Adrenal gland (tissue), 9 donors: ENCODE measurements at regions not wholly inside any gene's neighbourhood (a gene's known extent, or its start where the extent isn't known, plus 50 kb on each side); places are given as distances from the start of the nearest gene placed in this dataset.

Experiments used
- DNase-seq, 7 donors: peaks; one replicate each; pipeline ENCODE4 v3.0.0-alpha.2; 2019 to 2020
- H3K27ac ChIP-seq, 5 donors: fragments of 200-600 bp; sonication (generic) in 4 of 5; 1 replicate in 3 of 5; 2 replicates in 2 of 5; pipeline versions ENCODE4 v1.5.1 to v1.8.0; 2016 to 2020; ENCODE audit warnings: mild to moderate bottlenecking in 1 of 5
- H3K27me3 ChIP-seq: fragments of 200-600 bp; 2 replicates; pipeline ENCODE4 v1.8.0; 2021
- H3K36me3 ChIP-seq, 2 donors: fragments of 200-600 bp; replicated peaks in 1 of 2; 1 replicate in 1 of 2; 2 replicates in 1 of 2; pipeline versions ENCODE4 v1.5.1 to v1.8.0; 2018 to 2022
- H3K4me1 ChIP-seq, 2 donors: fragments of 200-600 bp; replicated peaks in 1 of 2; 1 replicate in 1 of 2; 2 replicates in 1 of 2; pipeline versions ENCODE4 v1.5.1 to v1.8.0; 2018 to 2021
- H3K4me3 ChIP-seq, 4 donors: fragments of 200-600 bp; sonication (generic) in 3 of 4; one replicate each; pipeline ENCODE4 v1.5.1; 2016 to 2018
- H3K9me3 ChIP-seq, 3 donors: fragments of 200-600 bp; sonication (generic) in 1 of 3; replicated peaks in 1 of 3; 1 replicate in 2 of 3; 2 replicates in 1 of 3; pipeline versions ENCODE4 v1.5.1 to v1.8.0; 2016 to 2021
- POLR2A ChIP-seq, 2 donors: fragments of 450-650 bp; IDR thresholded peaks; one replicate each; pipeline ENCODE4 v1.6.1; 2017; ENCODE audit warnings: antibody characterized with exemption in 2 of 2, mild to moderate bottlenecking in 2 of 2, moderate library complexity in 1 of 2
- WGBS, 4 donors: extraction: QIAGEN DNeasy Blood & Tissue Kit in 2 of 4; methylation state at CpG; one replicate each; pipeline versions ENCODE4 v1.1.5 to v1.1.7; 2013 to 2017; 5-methylcytosine and 5-hydroxymethylcytosine counted together
- intact Hi-C, 2 donors: fragments of 100-400 bp; cut with DNase I; formaldehyde crosslinking; loops; one replicate each; pipeline versions ENCODE4 v1.14.1 to v1.15.0; 2022 to 2023
- TF ChIP-seq, protein P1 (sequence below), 6 experiments: fragments of 450-650 bp in 4 of 6; fragments of 200-600 bp in 2 of 6; sonication (generic) in 1 of 6; IDR thresholded peaks; 1 replicate in 5 of 6; 2 replicates in 1 of 6; pipeline versions ENCODE4 v1.5.1 to v1.8.0; 2016 to 2021; ENCODE audit warnings: antibody characterized with exemption in 6 of 6, mild to moderate bottlenecking in 2 of 6, moderate library complexity in 1 of 6
- donor health status: healthy with polysubstance abuse.
- donor health status: Bipolar disorder and iron deficiency.
- donor health status: DM: yes; HTN: yes; CAD: no.
- donor health status: DM: no; HTN: no; CAD: no.
- donor health status: DM: no; HTN: no; CAD: no.

DNA sequence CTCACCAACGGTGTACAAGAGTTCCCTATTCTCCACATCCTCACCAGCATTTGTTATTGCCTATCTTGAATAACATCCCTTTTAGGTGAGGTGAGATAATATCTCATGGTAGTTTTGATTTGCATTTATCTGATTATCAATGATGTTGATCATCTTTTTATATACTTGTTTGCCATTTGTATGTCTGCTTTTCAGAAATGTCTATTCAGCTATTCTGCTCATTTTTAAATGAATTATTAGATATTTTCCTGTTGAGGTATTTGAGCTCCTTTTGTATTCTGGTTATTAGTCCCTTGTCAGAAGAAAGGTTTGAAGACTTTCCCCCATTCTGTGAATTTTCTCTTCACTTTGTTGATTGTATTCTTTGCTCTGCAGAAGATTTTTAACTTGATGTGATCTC is 695.5 kb upstream of the DDX18 start:
- no peaks in the 10 kb centered on the region for H3K27me3 ChIP-seq
- no peak overlapping the region for H3K4me3 ChIP-seq
- 32 to 47% (median 43%) methylated on average over 1 of the region's 1 CpG for WGBS, 4 donors

DNA sequence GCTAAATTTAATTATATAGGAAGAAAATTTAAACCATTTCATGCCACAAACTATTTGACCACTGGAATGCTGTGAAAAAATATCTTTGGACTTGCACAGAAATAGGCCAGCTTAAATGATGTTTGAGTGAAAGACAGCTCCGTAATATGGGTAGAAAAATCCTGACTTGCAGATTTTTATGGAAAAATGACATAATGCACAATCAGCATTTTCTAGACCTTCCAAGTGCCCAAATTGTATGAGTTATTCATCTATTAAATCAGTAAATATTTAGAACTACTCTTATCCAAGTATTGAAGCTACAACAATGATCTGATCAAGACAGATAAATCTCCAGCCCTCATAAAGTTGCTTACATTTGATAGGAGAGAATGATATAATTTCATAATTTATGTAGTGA is 691.1 kb upstream of the DDX18 start:
- Histone ChIP-seq H3K9me3 (no peaks in the 10 kb centered on the region), H3K4me1 (no peaks in the 10 kb centered on the region), H3K27me3 (no peaks in the 10 kb centered on the region), H3K27ac (no peak overlapping the region), H3K36me3 (no peaks in the 10 kb centered on the region), H3K4me3 (no peak overlapping the region)
- intact Hi-C loops, result no loop called here
- WGBS, 4 donors, result 76 to 90% (median 85%) methylated on average over 1 of the region's 1 CpG
- TF ChIP-seq, protein P1, sequence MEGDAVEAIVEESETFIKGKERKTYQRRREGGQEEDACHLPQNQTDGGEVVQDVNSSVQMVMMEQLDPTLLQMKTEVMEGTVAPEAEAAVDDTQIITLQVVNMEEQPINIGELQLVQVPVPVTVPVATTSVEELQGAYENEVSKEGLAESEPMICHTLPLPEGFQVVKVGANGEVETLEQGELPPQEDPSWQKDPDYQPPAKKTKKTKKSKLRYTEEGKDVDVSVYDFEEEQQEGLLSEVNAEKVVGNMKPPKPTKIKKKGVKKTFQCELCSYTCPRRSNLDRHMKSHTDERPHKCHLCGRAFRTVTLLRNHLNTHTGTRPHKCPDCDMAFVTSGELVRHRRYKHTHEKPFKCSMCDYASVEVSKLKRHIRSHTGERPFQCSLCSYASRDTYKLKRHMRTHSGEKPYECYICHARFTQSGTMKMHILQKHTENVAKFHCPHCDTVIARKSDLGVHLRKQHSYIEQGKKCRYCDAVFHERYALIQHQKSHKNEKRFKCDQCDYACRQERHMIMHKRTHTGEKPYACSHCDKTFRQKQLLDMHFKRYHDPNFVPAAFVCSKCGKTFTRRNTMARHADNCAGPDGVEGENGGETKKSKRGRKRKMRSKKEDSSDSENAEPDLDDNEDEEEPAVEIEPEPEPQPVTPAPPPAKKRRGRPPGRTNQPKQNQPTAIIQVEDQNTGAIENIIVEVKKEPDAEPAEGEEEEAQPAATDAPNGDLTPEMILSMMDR (IDR thresholded peaks at IDR 0.05), result no peak
- TF ChIP-seq POLR2A (IDR thresholded peaks at IDR 0.05), result no peak
- DNase-seq, result no peak

More for the DNA sequence above, 695.5 kb upstream of the DDX18 start:
- Histone ChIP-seq H3K36me3 (no peaks in the 10 kb centered on the region), H3K4me1 (no peaks in the 10 kb centered on the region), H3K9me3 (no peaks in the 10 kb centered on the region), H3K27ac (no peak overlapping the region)
- intact Hi-C loops, result no loop called here
- DNase-seq, result no peak
- no peak for TF ChIP-seq POLR2A (IDR thresholded peaks at IDR 0.05)
- TF ChIP-seq, protein P1 (IDR thresholded peaks at IDR 0.05), result no peak

DNA sequence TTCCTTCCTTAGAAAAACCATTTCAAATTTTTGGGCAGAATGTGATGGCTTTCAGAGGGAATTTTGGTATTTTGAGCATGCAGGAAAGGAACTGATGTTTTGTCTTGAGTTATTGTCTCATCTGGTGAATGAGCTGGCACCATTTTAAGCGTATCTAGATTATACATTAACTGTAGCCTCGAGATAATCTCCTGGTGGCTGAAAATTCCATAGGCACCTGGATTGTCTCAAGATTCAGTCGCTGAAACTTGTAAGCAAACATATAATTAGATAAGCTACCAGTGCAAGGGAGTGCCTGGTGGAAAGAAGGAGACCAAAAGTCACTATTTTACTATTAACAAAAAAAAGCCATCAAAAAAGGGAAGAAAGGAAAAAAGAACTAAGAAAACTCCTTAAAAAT is 687.8 kb upstream of the DDX18 start:
- H3K4me3 ChIP-seq, result no peak overlapping the region
- no peak overlapping the region for H3K27ac ChIP-seq
- intact Hi-C loops, result no loop called here
- TF ChIP-seq, protein P1 (IDR thresholded peaks at IDR 0.05), result no peak
- no peak for TF ChIP-seq POLR2A (IDR thresholded peaks at IDR 0.05)
- H3K27me3 ChIP-seq, result no peaks in the 10 kb centered on the region
- DNase-seq, result no peak
- H3K4me1 ChIP-seq, result no peaks in the 10 kb centered on the region
- WGBS, 4 donors, result 56 to 70% (median 63%) methylated on average over 3 of the region's 3 CpGs
- H3K9me3 ChIP-seq, result no peaks in the 10 kb centered on the region
- no peaks in the 10 kb centered on the region for H3K36me3 ChIP-seq

DNA sequence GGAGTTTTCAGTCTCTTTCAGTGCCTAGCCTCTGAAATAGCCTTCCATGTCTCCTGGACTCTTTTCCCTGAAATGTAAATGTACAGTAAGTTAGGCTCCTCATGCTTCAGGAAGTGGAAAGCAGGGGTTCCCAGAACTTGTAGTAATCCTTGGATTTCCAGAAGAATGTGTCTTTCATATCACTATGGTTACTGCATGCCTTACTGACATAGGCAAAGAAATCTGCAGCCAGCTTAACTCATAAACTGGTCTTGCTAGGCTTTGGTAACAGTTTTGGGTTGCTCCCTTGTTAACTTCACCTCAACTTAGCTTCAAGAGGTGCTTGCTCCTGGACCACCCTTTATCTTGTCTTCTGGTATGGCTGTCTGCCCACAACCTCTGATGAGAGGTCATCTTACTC is 686.8 kb upstream of the DDX18 start:
- DNase-seq, result no peak
- no peak overlapping the region for H3K4me3 ChIP-seq
- no peaks in the 10 kb centered on the region for H3K4me1 ChIP-seq
- no peaks in the 10 kb centered on the region for H3K36me3 ChIP-seq
- intact Hi-C loops, result no loop called here
- no peaks in the 10 kb centered on the region for H3K9me3 ChIP-seq
- H3K27ac ChIP-seq, result no peak overlapping the region
- H3K27me3 ChIP-seq, result no peaks in the 10 kb centered on the region
- TF ChIP-seq, protein P1 (IDR thresholded peaks at IDR 0.05), result no peak
